ENCODE measurements at regions not wholly inside any gene's neighbourhood (a gene's known extent, or its start where the extent isn't known, plus 50 kb on each side); places are given as distances from the start of the nearest gene placed in this dataset.

DNA sequence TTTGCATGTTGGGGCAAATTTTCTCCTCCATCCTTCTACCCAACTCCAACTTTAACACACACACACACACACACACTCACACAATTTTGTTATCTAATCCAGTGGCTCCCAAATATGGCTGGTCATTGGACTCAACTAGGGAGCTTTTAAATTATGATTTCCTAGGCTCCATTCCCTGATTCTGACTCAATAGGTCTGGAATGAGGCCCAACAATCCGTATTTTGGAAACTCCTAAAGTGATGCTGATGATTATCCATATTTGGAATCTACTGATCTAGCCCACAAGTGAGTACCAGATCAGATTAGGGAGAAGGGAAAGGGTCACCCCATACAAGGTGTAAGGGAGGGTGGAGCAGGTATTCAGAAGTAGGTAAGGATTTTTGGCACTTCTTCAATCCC lies 309.7 kb downstream of the TLE1 start:
- TF ChIP-seq, protein P1, sequence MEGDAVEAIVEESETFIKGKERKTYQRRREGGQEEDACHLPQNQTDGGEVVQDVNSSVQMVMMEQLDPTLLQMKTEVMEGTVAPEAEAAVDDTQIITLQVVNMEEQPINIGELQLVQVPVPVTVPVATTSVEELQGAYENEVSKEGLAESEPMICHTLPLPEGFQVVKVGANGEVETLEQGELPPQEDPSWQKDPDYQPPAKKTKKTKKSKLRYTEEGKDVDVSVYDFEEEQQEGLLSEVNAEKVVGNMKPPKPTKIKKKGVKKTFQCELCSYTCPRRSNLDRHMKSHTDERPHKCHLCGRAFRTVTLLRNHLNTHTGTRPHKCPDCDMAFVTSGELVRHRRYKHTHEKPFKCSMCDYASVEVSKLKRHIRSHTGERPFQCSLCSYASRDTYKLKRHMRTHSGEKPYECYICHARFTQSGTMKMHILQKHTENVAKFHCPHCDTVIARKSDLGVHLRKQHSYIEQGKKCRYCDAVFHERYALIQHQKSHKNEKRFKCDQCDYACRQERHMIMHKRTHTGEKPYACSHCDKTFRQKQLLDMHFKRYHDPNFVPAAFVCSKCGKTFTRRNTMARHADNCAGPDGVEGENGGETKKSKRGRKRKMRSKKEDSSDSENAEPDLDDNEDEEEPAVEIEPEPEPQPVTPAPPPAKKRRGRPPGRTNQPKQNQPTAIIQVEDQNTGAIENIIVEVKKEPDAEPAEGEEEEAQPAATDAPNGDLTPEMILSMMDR (conservative IDR thresholded peaks at IDR 0.05; ENCODE audit: low read length) = no peak
- TF ChIP-seq EZH2phosphoT487 (IDR thresholded peaks at IDR 0.05; ENCODE audit: borderline replicate concordance) = no peak

Data from Loucy (cell line).